LNCaP clone FGC (cell line): ENCODE measurements at regions not wholly inside any gene's neighbourhood (a gene's known extent, or its start where the extent isn't known, plus 50 kb on each side); places are given as distances from the start of the nearest gene placed in this dataset.

Source experiments
- DNase-seq: peaks from one replicate; pipeline ENCODE4 v3.0.0-alpha.2; 2011; ENCODE audit warnings: low read depth
- H3K4me3 ChIP-seq: 2 replicates; pipeline ENCODE4 v1.5.1; 2011; ENCODE audit warnings: mild to moderate bottlenecking, low read depth, low read length, control low read depth
- CTCF ChIP-seq: IDR thresholded peaks from 2 replicates; pipeline ENCODE4 v1.5.1; 2012; ENCODE audit warnings: mild to moderate bottlenecking; ENCODE audit not compliant: control insufficient read depth, insufficient read depth; ENCODE audit errors: extremely low read depth

- no peak for TF ChIP-seq CTCF
- no peak overlapping the region for H3K4me3 ChIP-seq
- DNase-seq, result no peak
Measured at GRCh38 chr18:22267225-22267624, 97.8 kb downstream of the GATA6 start.

GRCh38 chr18:22265838-22266237 is 96.4 kb downstream of the GATA6 start:
- TF ChIP-seq CTCF, result no peak
- no peak for DNase-seq
- H3K4me3 ChIP-seq, result no peak overlapping the region

GRCh38 chr18:22260208-22260820 is 90.9 kb downstream of the GATA6 start:
- no peak for DNase-seq
- TF ChIP-seq CTCF, result no peak
- H3K4me3 ChIP-seq, result no peak overlapping the region

- DNase-seq, result no peak
- no peak for TF ChIP-seq CTCF
- no peak overlapping the region for H3K4me3 ChIP-seq
Measured at GRCh38 chr18:22257022-22257543, 87.7 kb downstream of the GATA6 start.

GRCh38 chr18:22254088-22254487 is 84.7 kb downstream of the GATA6 start:
- TF ChIP-seq CTCF, result no peak
- DNase-seq, result no peak
- no peak overlapping the region for H3K4me3 ChIP-seq

GRCh38 chr18:22253676-22254075 is 84.3 kb downstream of the GATA6 start:
- no peak for TF ChIP-seq CTCF
- no peak for DNase-seq

GRCh38 chr18:22253156-22253555 is 83.8 kb downstream of the GATA6 start:
- TF ChIP-seq CTCF, result no peak
- DNase-seq, result no peak
- no peak overlapping the region for H3K4me3 ChIP-seq

More at GRCh38 chr18:22253676-22254075, 84.3 kb downstream of the GATA6 start:
- H3K4me3 ChIP-seq, result no peak overlapping the region
